NCI-H774 (cell line): ENCODE measurements at regions not wholly inside any gene's neighbourhood (a gene's known extent, or its start where the extent isn't known, plus 50 kb on each side); places are given as distances from the start of the nearest gene placed in this dataset.
"Not testable (repeated sequence)": the region's sequence is repeated elsewhere in the genome, so short reads cannot be mapped to it uniquely, and the experiment has no call there.

Experiments
- DNase-seq: peaks from one replicate; lab custom pipeline; 2025; lab: John Stamatoyannopoulos, UW

GRCh38 chr16:87206646-87207451, 110.3 kb downstream of the C16orf95 start:
- DNase-seq: no peak

GRCh38 chr16:87207509-87207908, 109.7 kb downstream of the C16orf95 start:
- DNase-seq: no peak

GRCh38 chr16:87207965-87208364, 109.2 kb downstream of the C16orf95 start:
- DNase-seq: no peak

GRCh38 chr16:87208968-87209367, 108.2 kb downstream of the C16orf95 start:
- not testable (repeated sequence) for DNase-seq

- no peak for DNase-seq
These were observed 107.2 kb downstream of the C16orf95 start for GRCh38 chr16:87209808-87210512.

GRCh38 chr16:87210894-87211293, 106.3 kb downstream of the C16orf95 start:
- no peak for DNase-seq

- no peak for DNase-seq
These were observed 105.2 kb downstream of the C16orf95 start for GRCh38 chr16:87212026-87212425.

GRCh38 chr16:87213536-87213935, 103.7 kb downstream of the C16orf95 start:
- no peak for DNase-seq

GRCh38 chr16:87216148-87216840, 100.9 kb downstream of the C16orf95 start:
- DNase-seq: no peak

- DNase-seq: no peak
These were observed 100.3 kb downstream of the C16orf95 start for GRCh38 chr16:87216841-87217275.

GRCh38 chr16:87217802-87218201, 99.4 kb downstream of the C16orf95 start:
- not testable (repeated sequence) for DNase-seq

- DNase-seq: no peak
These were observed 98.7 kb downstream of the C16orf95 start for GRCh38 chr16:87218281-87219055.

GRCh38 chr16:87219287-87219909, 97.8 kb downstream of the C16orf95 start:
- DNase-seq: no peak

GRCh38 chr16:87221633-87222032, 95.6 kb downstream of the C16orf95 start:
- no peak for DNase-seq

- no peak for DNase-seq
These were observed 94.9 kb downstream of the C16orf95 start for GRCh38 chr16:87222335-87222734.

- no peak for DNase-seq
These were observed 93.4 kb downstream of the C16orf95 start for GRCh38 chr16:87223656-87224248.

- DNase-seq: no peak
These were observed 90.3 kb downstream of the C16orf95 start for GRCh38 chr16:87226926-87227295.

- no peak for DNase-seq
These were observed 89.8 kb downstream of the C16orf95 start for GRCh38 chr16:87227296-87227951.

GRCh38 chr16:87228363-87228762, 88.8 kb downstream of the C16orf95 start:
- DNase-seq: no peak
